Activated CD4-positive, alpha-beta T cell treated with anti-CD3 and anti-CD28 coated beads, Interleukin-2, amount 10 ng/mL, durations not matched to agents 24 days and 14 days (primary cell): ENCODE measurements at regions not wholly inside any gene's neighbourhood (a gene's known extent, or its start where the extent isn't known, plus 50 kb on each side); places are given as distances from the start of the nearest gene placed in this dataset.

Source experiments
- DNase-seq: peaks from one replicate; pipeline ENCODE4 v3.0.0; 2022
- H3K27ac Mint-ChIP-seq: one replicate; pipeline ENCODE4 v1.8.0; 2022; ENCODE audit warnings: mild to moderate bottlenecking, mixed read lengths
- H3K27me3 Mint-ChIP-seq: one replicate; pipeline ENCODE4 v1.8.0; 2022; ENCODE audit warnings: mixed read lengths
- H3K36me3 Mint-ChIP-seq: one replicate; pipeline ENCODE4 v1.8.0; 2022; ENCODE audit warnings: low read depth, mild to moderate bottlenecking, mixed read lengths
- H3K4me1 Mint-ChIP-seq: one replicate; pipeline ENCODE4 v1.8.0; 2021; ENCODE audit warnings: mixed read lengths
- H3K4me3 Mint-ChIP-seq: one replicate; pipeline ENCODE4 v1.8.0; 2022; ENCODE audit warnings: mild to moderate bottlenecking, moderate library complexity, mixed read lengths
- H3K9me3 Mint-ChIP-seq: one replicate; pipeline ENCODE4 v1.8.0; 2021; ENCODE audit warnings: mixed read lengths
- intact Hi-C: fragments of 100-400 bp; cut with micrococcal nuclease; formaldehyde crosslinking; loops from one replicate; pipeline ENCODE4 v1.15.1; 2023

- Mint-ChIP-seq H3K27ac (no peak overlapping the region), H3K27me3 (no peaks in the 10 kb centered on the region), H3K36me3 (no peaks in the 10 kb centered on the region), H3K4me3 (no peak overlapping the region), H3K4me1 (no peaks in the 10 kb centered on the region), H3K9me3 (no peaks in the 10 kb centered on the region)
- no peak for DNase-seq
- intact Hi-C loops = no loop called here
Measured at GRCh38 chr14:100988411-100988900, 84.9 kb upstream of the RTL1 start.

DNA sequence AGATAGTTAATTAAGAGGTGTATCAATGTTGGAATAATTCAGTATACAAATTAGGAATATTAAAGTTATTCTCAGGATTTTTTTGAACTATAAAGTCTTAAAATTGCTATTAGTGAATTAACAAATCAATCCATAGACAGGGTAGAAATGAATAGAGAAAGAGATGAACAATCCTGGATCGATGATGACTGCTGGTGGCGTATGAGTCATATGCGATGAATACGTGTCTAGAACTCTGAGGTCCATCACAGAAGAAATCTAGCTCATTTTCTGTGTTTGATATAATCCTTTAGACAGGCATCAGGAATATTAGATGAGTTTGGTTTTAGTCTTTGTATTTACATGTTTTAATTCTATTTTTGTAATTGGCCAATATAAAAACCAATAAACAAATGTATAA is 85.4 kb upstream of the RTL1 start:
- H3K4me3 Mint-ChIP-seq = no peak overlapping the region
- DNase-seq = no peak
- H3K27me3 Mint-ChIP-seq = no peaks in the 10 kb centered on the region
- no peak overlapping the region for H3K27ac Mint-ChIP-seq
- intact Hi-C loops = no loop called here
- H3K9me3 Mint-ChIP-seq = no peaks in the 10 kb centered on the region
- no peaks in the 10 kb centered on the region for H3K36me3 Mint-ChIP-seq
- no peaks in the 10 kb centered on the region for H3K4me1 Mint-ChIP-seq

DNA sequence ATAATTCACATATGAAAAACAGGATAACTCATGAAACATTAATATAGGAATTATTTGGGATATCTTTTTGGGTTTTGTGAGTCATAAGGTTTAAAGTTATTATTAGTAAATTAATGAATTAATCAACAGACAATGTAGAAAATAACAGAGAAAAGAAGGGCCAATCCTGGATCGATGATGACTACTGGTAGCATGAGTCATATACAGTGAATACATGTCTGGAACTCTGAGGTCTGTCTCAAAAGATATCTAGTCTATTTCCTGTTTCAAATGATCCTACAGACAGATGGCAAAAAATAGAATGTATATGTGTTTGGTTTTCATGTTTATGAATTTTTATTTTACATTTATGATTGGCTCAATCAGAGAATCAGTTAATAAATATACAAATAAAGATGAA is 86.4 kb upstream of the RTL1 start:
- no peak overlapping the region for H3K27ac Mint-ChIP-seq
- no peaks in the 10 kb centered on the region for H3K9me3 Mint-ChIP-seq
- intact Hi-C loops = no loop called here
- H3K4me3 Mint-ChIP-seq = no peak overlapping the region
- H3K27me3 Mint-ChIP-seq = no peaks in the 10 kb centered on the region
- no peaks in the 10 kb centered on the region for H3K36me3 Mint-ChIP-seq
- H3K4me1 Mint-ChIP-seq = no peaks in the 10 kb centered on the region
- DNase-seq = no peak

- intact Hi-C loops = no loop called here
- Mint-ChIP-seq H3K9me3 (no peaks in the 10 kb centered on the region), H3K4me1 (no peaks in the 10 kb centered on the region), H3K27me3 (peaks cover 6% of the 10 kb centered on the region), H3K36me3 (no peaks in the 10 kb centered on the region), H3K27ac (no peak overlapping the region), H3K4me3 (no peak overlapping the region)
- DNase-seq = no peak
Measured at GRCh38 chr14:100994082-100994481, 90.6 kb upstream of the RTL1 start.

GRCh38 chr14:100994756-100995330 is 91.3 kb upstream of the RTL1 start:
- no peaks in the 10 kb centered on the region for H3K4me1 Mint-ChIP-seq

GRCh38 chr14:101000711-101001250 is 97.3 kb upstream of the RTL1 start:
- intact Hi-C loops = no loop called here
- H3K4me3 Mint-ChIP-seq = no peak overlapping the region
- no peaks in the 10 kb centered on the region for H3K9me3 Mint-ChIP-seq
- no peak for DNase-seq
- no peaks in the 10 kb centered on the region for H3K36me3 Mint-ChIP-seq
- H3K4me1 Mint-ChIP-seq = peaks cover under 1% of the 10 kb centered on the region
- H3K27ac Mint-ChIP-seq = no peak overlapping the region
- H3K27me3 Mint-ChIP-seq = peaks cover 13% of the 10 kb centered on the region

More at GRCh38 chr14:100994756-100995330, 91.3 kb upstream of the RTL1 start:
- Mint-ChIP-seq H3K9me3 (no peaks in the 10 kb centered on the region), H3K36me3 (no peaks in the 10 kb centered on the region), H3K4me3 (no peak overlapping the region), H3K27ac (no peak overlapping the region), H3K27me3 (peaks cover 6% of the 10 kb centered on the region)
- DNase-seq = no peak
- intact Hi-C loops = no loop called here

GRCh38 chr14:101001311-101002069 is 98.0 kb upstream of the RTL1 start:
- Mint-ChIP-seq H3K4me1 (peaks cover 4% of the 10 kb centered on the region), H3K4me3 (no peak overlapping the region), H3K27me3 (peaks cover 14% of the 10 kb centered on the region), H3K27ac (no peak overlapping the region), H3K9me3 (no peaks in the 10 kb centered on the region), H3K36me3 (no peaks in the 10 kb centered on the region)
- intact Hi-C loops = no loop called here
- no peak for DNase-seq

DNA sequence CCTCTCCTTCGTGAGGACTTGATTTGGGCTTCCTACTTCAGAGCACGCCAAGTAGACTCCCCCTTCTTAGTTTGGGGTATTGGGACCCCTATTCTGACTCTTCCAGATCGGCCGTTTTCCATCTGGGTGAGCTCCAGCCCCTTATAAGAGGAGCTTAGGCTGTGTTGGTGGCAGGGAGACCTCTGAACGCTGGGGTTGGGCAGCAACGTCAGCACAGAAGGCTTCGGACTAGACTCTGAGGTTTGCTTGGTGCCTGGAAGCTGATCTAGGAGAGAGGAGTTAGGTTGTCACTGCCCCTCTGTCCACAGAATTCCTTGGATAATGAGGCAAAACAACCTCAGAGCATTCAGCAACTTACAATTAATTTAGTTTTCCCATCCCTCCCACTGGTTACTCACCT is 99.2 kb upstream of the RTL1 start:
- Mint-ChIP-seq H3K4me3 (no peak overlapping the region), H3K27me3 (peaks cover 14% of the 10 kb centered on the region), H3K4me1 (peaks cover 4% of the 10 kb centered on the region), H3K36me3 (no peaks in the 10 kb centered on the region), H3K27ac (no peak overlapping the region), H3K9me3 (no peaks in the 10 kb centered on the region)
- intact Hi-C loops = no loop called here
- DNase-seq = no peak

DNA sequence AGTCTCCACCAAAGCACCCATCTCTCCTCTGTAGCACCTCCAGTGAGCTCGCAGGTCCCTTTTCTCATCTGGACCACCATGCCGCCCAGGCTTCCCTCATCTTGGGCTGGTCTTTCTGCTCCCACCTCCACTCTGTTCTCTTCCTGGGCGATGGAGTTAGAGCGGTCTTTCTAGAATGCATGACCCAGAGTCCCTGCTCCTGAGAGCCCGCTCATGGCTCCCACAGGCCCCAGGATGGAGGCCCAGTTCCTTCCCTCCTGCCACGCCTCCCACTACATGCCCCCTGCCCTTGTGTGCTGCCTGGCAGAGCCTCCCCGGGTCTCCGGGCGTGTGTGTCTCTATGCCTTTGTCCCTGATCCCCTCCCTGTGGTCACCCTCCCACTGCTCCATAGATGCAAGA is 100.7 kb upstream of the RTL1 start:
- DNase-seq = no peak
- H3K4me3 Mint-ChIP-seq = no peak overlapping the region
- H3K4me1 Mint-ChIP-seq = peaks cover 4% of the 10 kb centered on the region
- intact Hi-C loops = no loop called here
- no peak overlapping the region for H3K27ac Mint-ChIP-seq
- H3K9me3 Mint-ChIP-seq = no peaks in the 10 kb centered on the region
- peaks cover 10% of the 10 kb centered on the region for H3K27me3 Mint-ChIP-seq
- H3K36me3 Mint-ChIP-seq = no peaks in the 10 kb centered on the region

DNA sequence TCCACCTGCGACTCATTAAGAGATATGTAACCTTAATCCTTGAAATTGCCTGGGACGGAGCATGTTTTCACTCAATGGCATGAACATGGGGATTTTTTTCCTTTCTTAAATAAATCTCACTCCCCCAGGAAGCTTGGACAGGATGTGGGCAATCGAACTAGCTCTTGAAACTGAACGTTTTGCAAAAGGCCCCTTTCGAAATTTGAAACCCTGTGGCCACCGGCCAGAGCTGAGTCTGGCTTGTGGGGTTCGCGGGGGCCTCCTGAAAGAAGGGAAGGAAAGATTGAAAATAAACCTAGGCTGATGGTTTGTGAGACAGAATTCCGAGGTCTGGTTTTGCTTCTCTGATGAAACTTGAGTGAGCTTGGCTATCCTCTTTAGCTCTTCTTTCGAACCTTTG is 101.4 kb upstream of the RTL1 start:
- H3K4me1 Mint-ChIP-seq = peaks cover 4% of the 10 kb centered on the region
- intact Hi-C loops = no loop called here
- no peak overlapping the region for H3K27ac Mint-ChIP-seq
- no peak overlapping the region for H3K4me3 Mint-ChIP-seq
- no peaks in the 10 kb centered on the region for H3K36me3 Mint-ChIP-seq
- no peaks in the 10 kb centered on the region for H3K9me3 Mint-ChIP-seq
- peaks cover 10% of the 10 kb centered on the region for H3K27me3 Mint-ChIP-seq
- DNase-seq = no peak

DNA sequence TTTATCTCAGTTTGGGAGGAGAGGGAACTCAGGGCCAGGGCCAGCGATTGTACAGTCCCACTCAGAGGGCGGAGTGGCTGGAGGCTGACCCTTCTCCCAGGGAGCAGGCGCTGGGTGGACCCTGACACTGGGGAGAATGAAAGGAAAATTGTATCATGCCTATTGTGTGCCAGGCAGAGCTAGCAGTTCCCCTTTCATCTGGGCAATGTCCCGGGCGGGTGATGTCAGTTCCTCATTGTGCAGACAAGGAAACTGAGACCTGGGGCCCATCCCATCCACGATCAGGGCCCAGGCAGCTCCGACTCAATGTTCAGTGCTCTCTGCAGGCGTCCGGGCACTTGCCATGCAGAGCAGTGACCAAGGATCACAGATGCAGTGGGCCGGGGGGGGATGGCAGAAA is 101.9 kb upstream of the RTL1 start:
- H3K4me3 Mint-ChIP-seq = no peak overlapping the region
- no peaks in the 10 kb centered on the region for H3K9me3 Mint-ChIP-seq
- DNase-seq = no peak
- peaks cover 4% of the 10 kb centered on the region for H3K4me1 Mint-ChIP-seq
- intact Hi-C loops = no loop called here
- peaks cover 10% of the 10 kb centered on the region for H3K27me3 Mint-ChIP-seq
- no peaks in the 10 kb centered on the region for H3K36me3 Mint-ChIP-seq
- no peak overlapping the region for H3K27ac Mint-ChIP-seq

GRCh38 chr14:101006008-101006407 is 102.5 kb upstream of the RTL1 start:
- DNase-seq = no peak
- Mint-ChIP-seq H3K36me3 (no peaks in the 10 kb centered on the region), H3K27me3 (peaks cover 7% of the 10 kb centered on the region), H3K9me3 (no peaks in the 10 kb centered on the region), H3K4me1 (peaks cover 4% of the 10 kb centered on the region), H3K27ac (no peak overlapping the region), H3K4me3 (no peak overlapping the region)
- intact Hi-C loops = no loop called here

- Mint-ChIP-seq H3K4me1 (peaks cover 4% of the 10 kb centered on the region), H3K9me3 (no peaks in the 10 kb centered on the region), H3K4me3 (no peak overlapping the region), H3K36me3 (no peaks in the 10 kb centered on the region), H3K27me3 (peaks cover 8% of the 10 kb centered on the region), H3K27ac (no peak overlapping the region)
- intact Hi-C loops = no loop called here
- no peak for DNase-seq
Measured at GRCh38 chr14:101007004-101007614, 103.6 kb upstream of the RTL1 start.

DNA sequence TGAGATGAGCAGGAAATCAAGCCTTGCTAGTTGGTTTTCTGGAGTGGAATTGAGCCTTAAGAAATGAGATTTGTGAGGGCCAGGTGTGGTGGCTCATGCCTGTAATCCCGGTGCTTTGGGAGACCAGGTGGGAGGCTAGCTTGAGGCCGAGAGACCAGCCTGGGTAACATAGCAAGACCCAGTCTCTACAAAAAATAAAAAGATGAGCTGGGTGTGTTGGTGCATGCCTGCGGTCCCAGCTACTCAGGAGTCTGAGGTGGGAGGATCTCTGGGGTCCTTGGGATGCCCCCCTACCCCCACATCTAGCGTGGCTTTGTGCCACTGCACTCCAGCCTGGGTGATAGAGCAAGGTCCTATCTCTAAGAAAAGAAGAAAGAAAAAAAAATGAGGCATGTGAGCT is 104.2 kb upstream of the RTL1 start:
- H3K4me1 Mint-ChIP-seq = peaks cover 4% of the 10 kb centered on the region
- DNase-seq = no peak
- H3K9me3 Mint-ChIP-seq = no peaks in the 10 kb centered on the region
- H3K27ac Mint-ChIP-seq = no peak overlapping the region
- H3K27me3 Mint-ChIP-seq = peaks cover 9% of the 10 kb centered on the region
- intact Hi-C loops = no loop called here
- H3K36me3 Mint-ChIP-seq = no peaks in the 10 kb centered on the region
- H3K4me3 Mint-ChIP-seq = no peak overlapping the region
